Psoas muscle (tissue), 7 donors: ENCODE measurements at regions not wholly inside any gene's neighbourhood (a gene's known extent, or its start where the extent isn't known, plus 50 kb on each side); places are given as distances from the start of the nearest gene placed in this dataset.

Experiments used
- ATAC-seq, 4 donors: fragments of 200-7000 bp; cut with Tn5 transposase; one replicate each; pipeline ENCODE4 v1.9.1; 2020; ENCODE audit warnings: moderate library complexity in 3 of 4, mild to moderate bottlenecking in 2 of 4
- DNase-seq, 2 donors: peaks; one replicate each; pipeline ENCODE4 v3.0.0-alpha.2; 2020
- H3K27ac ChIP-seq: fragments of 200-600 bp; one replicate; pipeline ENCODE4 v1.8.0; 2022
- H3K27me3 ChIP-seq, 3 donors: fragments of 200-600 bp in 1 of 3; one replicate each; pipeline versions ENCODE4 v1.6.1 to v1.8.0; 2013 to 2022; ENCODE audit warnings: low read length in 2 of 3, mild to moderate bottlenecking in 2 of 3, moderate library complexity in 1 of 3; ENCODE audit not compliant: insufficient read depth in 3 of 3
- H3K36me3 ChIP-seq, 2 donors: fragments of 200-600 bp in 1 of 2; one replicate each; pipeline versions ENCODE4 v1.6.1 to v1.8.0; 2013 to 2022; ENCODE audit warnings: low read depth in 1 of 2, mild to moderate bottlenecking in 1 of 2, moderate library complexity in 1 of 2; ENCODE audit not compliant: insufficient read depth in 1 of 2
- H3K4me1 ChIP-seq: fragments of 200-600 bp; one replicate; pipeline ENCODE4 v1.8.0; 2022
- H3K4me3 ChIP-seq: fragments of 200-600 bp; one replicate; pipeline ENCODE4 v1.8.0; 2022; ENCODE audit warnings: mild to moderate bottlenecking
- H3K9me3 ChIP-seq: fragments of 200-600 bp; one replicate; pipeline ENCODE4 v1.8.0; 2022
- CTCF ChIP-seq: fragments of 200-600 bp; IDR thresholded peaks from one replicate; pipeline ENCODE4 v1.8.0; 2022; ENCODE audit warnings: antibody characterized with exemption
- WGBS, 3 donors: extraction: QIAGEN DNeasy Blood & Tissue Kit; methylation state at CpG; one replicate each; pipeline versions ENCODE4 v1.1.6 to v1.1.7; 2013; 5-methylcytosine and 5-hydroxymethylcytosine counted together
- intact Hi-C, 2 donors: fragments of 100-400 bp; cut with DNase I; formaldehyde crosslinking; loops; one replicate each; pipeline versions ENCODE4 v1.11.0 to v1.14.2; 2022
- donor health status: healthy with polysubstance abuse.
- donor health status: DM: no; HTN: no; CAD: no; lungs with moderate emphysema.
- donor health status: Bipolar disorder and iron deficiency.
- donor health status: healthy.
- donor health status: DM: yes; HTN: yes; CAD: no.
- donor health status: DM: no; HTN: no; CAD: no.
- donor health status: DM: yes; HTN: yes; CAD: no.

- no peak for DNase-seq
- Histone ChIP-seq H3K27ac (no peak overlapping the region), H3K9me3 (no peaks in the 10 kb centered on the region), H3K4me1 (no peaks in the 10 kb centered on the region), H3K4me3 (no peak overlapping the region), H3K36me3 (no peaks in the 10 kb centered on the region), H3K27me3 (no peaks in the 10 kb centered on the region)
- 78 to 80% (median 80%) methylated on average over 3 of the region's 3 CpGs for WGBS, 3 donors
- no peak for ATAC-seq
- TF ChIP-seq CTCF, result no peak
- intact Hi-C loops, result no loop called here
These were observed 82.1 kb downstream of the MTERF1 start for GRCh38 chr7:91798425-91798824.

- TF ChIP-seq CTCF, result no peak
- Histone ChIP-seq H3K4me3 (no peak overlapping the region), H3K4me1 (no peaks in the 10 kb centered on the region), H3K27ac (no peak overlapping the region), H3K9me3 (no peaks in the 10 kb centered on the region), H3K27me3 (no peaks in the 10 kb centered on the region), H3K36me3 (no peaks in the 10 kb centered on the region)
- DNase-seq (no peak), ATAC-seq (no peak)
- intact Hi-C loops, result no loop called here
- 81 to 90% (median 86%) methylated on average over 9 of the region's 9 CpGs for WGBS, 3 donors
These were observed 80.1 kb downstream of the MTERF1 start for GRCh38 chr7:91800389-91800788.

- Histone ChIP-seq H3K9me3 (no peaks in the 10 kb centered on the region), H3K36me3 (no peaks in the 10 kb centered on the region), H3K27ac (no peak overlapping the region), H3K27me3 (no peaks in the 10 kb centered on the region), H3K4me1 (no peaks in the 10 kb centered on the region), H3K4me3 (no peak overlapping the region)
- intact Hi-C loops, result no loop called here
- ATAC-seq (no peak), DNase-seq (no peak)
- WGBS, 3 donors, result 88 to 95% (median 88%) methylated on average over 5 of the region's 5 CpGs
- no peak for TF ChIP-seq CTCF
These were observed 79.0 kb downstream of the MTERF1 start for GRCh38 chr7:91801331-91801983.

GRCh38 chr7:91811236-91811635, 69.3 kb downstream of the MTERF1 start:
- DNase-seq, result no peak
- no peak overlapping the region for H3K27ac ChIP-seq
- no peaks in the 10 kb centered on the region for H3K9me3 ChIP-seq
- no peaks in the 10 kb centered on the region for H3K27me3 ChIP-seq
- no peaks in the 10 kb centered on the region for H3K4me1 ChIP-seq
- no peaks in the 10 kb centered on the region for H3K36me3 ChIP-seq
- 54 to 56% (median 55%) methylated on average over 3 of the region's 3 CpGs for WGBS, 3 donors
- no peak for TF ChIP-seq CTCF
- intact Hi-C loops, result no loop called here
- H3K4me3 ChIP-seq, result no peak overlapping the region
- ATAC-seq, result no peak

GRCh38 chr7:91811641-91812040, 68.9 kb downstream of the MTERF1 start:
- TF ChIP-seq CTCF, result no peak
- no peak for DNase-seq
- no peak for ATAC-seq
- Histone ChIP-seq H3K4me3 (no peak overlapping the region), H3K27me3 (no peaks in the 10 kb centered on the region), H3K36me3 (no peaks in the 10 kb centered on the region), H3K9me3 (no peaks in the 10 kb centered on the region), H3K4me1 (no peaks in the 10 kb centered on the region), H3K27ac (no peak overlapping the region)
- WGBS, 3 donors, result 72 to 81% (median 74%) methylated on average over 2 of the region's 2 CpGs
- intact Hi-C loops, result no loop called here
